DOHH2 (cell line): ENCODE measurements at regions not wholly inside any gene's neighbourhood (a gene's known extent, or its start where the extent isn't known, plus 50 kb on each side); places are given as distances from the start of the nearest gene placed in this dataset.

ENCODE experiments used
- H3F3A ChIP-seq: fragments of 200-600 bp; sonication (generic), shearing (Covaris generic); 2 replicates; pipeline ENCODE4 v1.6.0; 2016; ENCODE audit warnings: antibody characterized with exemption, mild to moderate bottlenecking; ENCODE audit not compliant: control insufficient read depth, insufficient read depth
- H3K27ac ChIP-seq: fragments of 200-600 bp; sonication (generic); 2 replicates; pipeline ENCODE4 v1.5.1; 2014; ENCODE audit warnings: low read depth, mild to moderate bottlenecking, low read length, moderate library complexity
- H3K27me3 ChIP-seq: fragments of 200-600 bp; sonication (generic); 2 replicates; pipeline ENCODE4 v1.6.1; 2014; ENCODE audit warnings: mild to moderate bottlenecking, low read length, mixed read lengths; ENCODE audit not compliant: control insufficient read depth
- H3K36me3 ChIP-seq: fragments of 200-600 bp; sonication (generic); 2 replicates; pipeline ENCODE4 v1.6.1; 2014; ENCODE audit warnings: mild to moderate bottlenecking, low read length, moderate library complexity, mixed read lengths; ENCODE audit not compliant: control insufficient read depth
- H3K4me1 ChIP-seq: fragments of 200-600 bp; sonication (generic); 2 replicates; pipeline ENCODE4 v1.6.1; 2014; ENCODE audit warnings: mild to moderate bottlenecking, low read length, mixed read lengths; ENCODE audit not compliant: control insufficient read depth
- H3K4me2 ChIP-seq: fragments of 200-600 bp; sonication (generic); 2 replicates; pipeline ENCODE4 v1.6.0; 2014; ENCODE audit warnings: mild to moderate bottlenecking, low read length, moderate library complexity
- H3K4me3 ChIP-seq: fragments of 200-600 bp; sonication (generic); 2 replicates; pipeline ENCODE4 v1.5.1; 2014; ENCODE audit warnings: mild to moderate bottlenecking, low read length, mixed read lengths
- H3K79me2 ChIP-seq: fragments of 200-600 bp; sonication (generic); 2 replicates; pipeline ENCODE4 v1.6.1; 2014; ENCODE audit warnings: mild to moderate bottlenecking, low read length, mixed read lengths; ENCODE audit not compliant: control insufficient read depth
- H3K9me2 ChIP-seq: fragments of 200-600 bp; sonication (generic); replicated peaks from 2 replicates; pipeline ENCODE4 v1.6.1; 2014; ENCODE audit warnings: mild to moderate bottlenecking, low read length, mixed read lengths; ENCODE audit not compliant: control insufficient read depth
- H3K9me3 ChIP-seq: fragments of 200-600 bp; sonication (generic); 2 replicates; pipeline ENCODE4 v1.6.1; 2014; ENCODE audit warnings: antibody characterized with exemption, low read length, mixed read lengths; ENCODE audit not compliant: control insufficient read depth, insufficient read depth
- H4K20me1 ChIP-seq: fragments of 200-600 bp; sonication (generic); 2 replicates; pipeline ENCODE4 v1.6.0; 2014; ENCODE audit warnings: low read depth, mild to moderate bottlenecking, antibody characterized with exemption, low read length, moderate library complexity; ENCODE audit not compliant: control insufficient read depth, insufficient read depth
- EZH2phosphoT487 ChIP-seq: fragments of 200-600 bp; sonication (generic); IDR thresholded peaks from 2 replicates; pipeline ENCODE4 v1.6.1; 2017; ENCODE audit warnings: borderline replicate concordance, mild to moderate bottlenecking, antibody characterized with exemption, low read length, moderate library complexity, mixed read lengths
- TF ChIP-seq, protein P1 (sequence below): fragments of 200-600 bp; sonication (generic); IDR thresholded peaks from one replicate; pipeline ENCODE4 v1.5.1; 2014; ENCODE audit warnings: antibody characterized with exemption, mild to moderate bottlenecking, low read depth, low read length; ENCODE audit not compliant: poor library complexity, severe bottlenecking

DNA sequence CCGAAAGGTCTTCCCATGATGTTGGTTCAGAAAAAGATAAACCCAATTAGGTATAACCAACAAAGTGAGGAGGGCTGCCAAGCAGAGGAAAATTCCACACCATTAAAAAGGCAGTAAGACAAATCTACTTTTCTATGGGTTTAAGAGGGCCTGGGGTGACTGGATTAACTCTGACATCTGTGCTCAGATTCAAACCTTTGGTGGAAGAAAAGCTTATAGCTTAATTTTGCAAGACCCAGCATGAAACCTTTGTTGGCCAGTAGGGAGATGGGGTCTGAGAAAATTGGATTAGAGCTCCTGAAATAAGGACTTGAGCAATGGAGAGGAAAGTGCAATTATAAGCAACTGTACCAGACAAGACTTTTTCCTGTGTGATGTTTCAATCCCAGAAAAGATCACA lies 104.2 kb downstream of the KDR start:
- Histone ChIP-seq H3K27me3 (no peaks in the 10 kb centered on the region; the same call in 1 of the 2 replicates), H3F3A (no peaks in the 10 kb centered on the region), H3K4me1 (no peaks in the 10 kb centered on the region), H3K79me2 (no peaks in the 10 kb centered on the region), H4K20me1 (no peaks in the 10 kb centered on the region), H3K4me3 (no peak overlapping the region), H3K9me2 (no peaks in the 10 kb centered on the region), H3K36me3 (no peaks in the 10 kb centered on the region), H3K4me2 (no peak overlapping the region), H3K27ac (no peak overlapping the region), H3K9me3 (no peaks in the 10 kb centered on the region)
- TF ChIP-seq EZH2phosphoT487, result no peak
- TF ChIP-seq, protein P1, sequence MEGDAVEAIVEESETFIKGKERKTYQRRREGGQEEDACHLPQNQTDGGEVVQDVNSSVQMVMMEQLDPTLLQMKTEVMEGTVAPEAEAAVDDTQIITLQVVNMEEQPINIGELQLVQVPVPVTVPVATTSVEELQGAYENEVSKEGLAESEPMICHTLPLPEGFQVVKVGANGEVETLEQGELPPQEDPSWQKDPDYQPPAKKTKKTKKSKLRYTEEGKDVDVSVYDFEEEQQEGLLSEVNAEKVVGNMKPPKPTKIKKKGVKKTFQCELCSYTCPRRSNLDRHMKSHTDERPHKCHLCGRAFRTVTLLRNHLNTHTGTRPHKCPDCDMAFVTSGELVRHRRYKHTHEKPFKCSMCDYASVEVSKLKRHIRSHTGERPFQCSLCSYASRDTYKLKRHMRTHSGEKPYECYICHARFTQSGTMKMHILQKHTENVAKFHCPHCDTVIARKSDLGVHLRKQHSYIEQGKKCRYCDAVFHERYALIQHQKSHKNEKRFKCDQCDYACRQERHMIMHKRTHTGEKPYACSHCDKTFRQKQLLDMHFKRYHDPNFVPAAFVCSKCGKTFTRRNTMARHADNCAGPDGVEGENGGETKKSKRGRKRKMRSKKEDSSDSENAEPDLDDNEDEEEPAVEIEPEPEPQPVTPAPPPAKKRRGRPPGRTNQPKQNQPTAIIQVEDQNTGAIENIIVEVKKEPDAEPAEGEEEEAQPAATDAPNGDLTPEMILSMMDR, result no peak

DNA sequence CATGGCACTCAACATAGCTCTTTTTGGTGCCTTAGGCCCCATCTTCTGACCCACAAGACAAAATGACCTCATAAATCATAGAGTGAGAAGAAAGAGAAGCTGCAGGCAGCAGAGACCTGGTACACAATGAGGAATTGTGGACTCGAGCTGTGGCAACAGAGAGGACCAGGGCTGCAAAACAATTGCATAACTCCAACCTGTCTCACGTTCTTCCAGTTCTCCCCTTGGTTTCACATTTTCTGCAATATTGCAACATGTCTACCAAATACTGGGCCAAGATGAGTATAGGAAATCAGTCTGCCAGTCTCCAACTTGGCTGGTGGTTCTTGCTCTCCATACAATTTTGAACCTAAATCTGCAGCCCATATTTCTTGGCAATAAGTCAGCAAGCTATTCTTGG lies 105.3 kb downstream of the KDR start:
- Histone ChIP-seq H3F3A (no peaks in the 10 kb centered on the region), H3K4me2 (no peak overlapping the region), H3K4me3 (no peak overlapping the region), H3K79me2 (no peaks in the 10 kb centered on the region), H3K27ac (no peak overlapping the region), H3K9me2 (no peaks in the 10 kb centered on the region), H3K36me3 (no peaks in the 10 kb centered on the region), H3K9me3 (no peaks in the 10 kb centered on the region), H3K27me3 (no peaks in the 10 kb centered on the region; the same call in 1 of the 2 replicates), H3K4me1 (no peaks in the 10 kb centered on the region), H4K20me1 (no peaks in the 10 kb centered on the region)
- TF ChIP-seq, protein P1, result no peak
- no peak for TF ChIP-seq EZH2phosphoT487

DNA sequence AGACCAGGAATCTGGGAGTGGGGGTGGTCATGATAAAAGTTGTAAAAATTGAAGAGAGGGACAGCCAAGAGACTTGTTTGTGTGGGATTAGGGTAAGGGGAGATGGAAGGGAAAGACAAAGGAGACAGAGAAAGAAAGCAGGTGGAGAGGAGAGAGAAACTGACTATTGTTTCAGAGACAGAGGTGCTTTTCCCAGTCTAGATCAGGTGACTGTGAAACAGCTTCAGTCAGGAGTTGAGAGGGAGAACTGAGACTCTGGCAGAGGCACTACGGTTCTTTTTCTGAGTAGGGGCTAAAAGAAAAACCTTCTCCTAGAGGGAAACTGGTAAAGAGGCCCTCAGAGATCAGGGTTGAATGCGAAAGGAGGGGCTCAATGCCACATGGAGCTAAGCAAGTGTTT lies 106.4 kb downstream of the KDR start:
- Histone ChIP-seq H3K27me3 (no peaks in the 10 kb centered on the region; the same call in 1 of the 2 replicates), H3K79me2 (no peaks in the 10 kb centered on the region), H3K4me2 (no peak overlapping the region), H3K9me2 (no peaks in the 10 kb centered on the region), H3K9me3 (no peaks in the 10 kb centered on the region), H3K27ac (no peak overlapping the region), H4K20me1 (no peaks in the 10 kb centered on the region), H3K4me1 (no peaks in the 10 kb centered on the region), H3K36me3 (no peaks in the 10 kb centered on the region), H3F3A (no peaks in the 10 kb centered on the region), H3K4me3 (no peak overlapping the region)
- TF ChIP-seq, protein P1, result no peak
- TF ChIP-seq EZH2phosphoT487, result no peak
